Fibroblast of mammary gland (primary cell): ENCODE measurements at regions not wholly inside any gene's neighbourhood (a gene's known extent, or its start where the extent isn't known, plus 50 kb on each side); places are given as distances from the start of the nearest gene placed in this dataset.
"Not testable (repeated sequence)": the region's sequence is repeated elsewhere in the genome, so short reads cannot be mapped to it uniquely, and the experiment has no call there.

ENCODE experiments used
- DNase-seq: peaks from one replicate; pipeline ENCODE4 v3.0.0-alpha.2; 2010; ENCODE audit warnings: low read depth
- H3K4me3 ChIP-seq: 2 replicates; pipeline ENCODE4 v1.5.1; 2011; ENCODE audit warnings: low read depth, mild to moderate bottlenecking, low read length, moderate library complexity; ENCODE audit not compliant: control insufficient read depth
- CTCF ChIP-seq: conservative IDR thresholded peaks from 2 replicates; pipeline ENCODE4 v1.5.1; 2011; ENCODE audit warnings: low read depth, low read length, inconsistent platforms; ENCODE audit not compliant: control insufficient read depth, insufficient read depth

GRCh38 chr6:150307520-150307919 lies 61.3 kb upstream of the IYD start:
- H3K4me3 ChIP-seq = no peak overlapping the region
- TF ChIP-seq CTCF = no peak

GRCh38 chr6:150308812-150309645 lies 59.8 kb upstream of the IYD start:
- no peak overlapping the region for H3K4me3 ChIP-seq
- no peak for DNase-seq
- TF ChIP-seq CTCF = no peak

More at GRCh38 chr6:150307520-150307919, 61.3 kb upstream of the IYD start:
- no peak for DNase-seq

- no peak for TF ChIP-seq CTCF
- no peak for DNase-seq
- H3K4me3 ChIP-seq = no peak overlapping the region
Observed at GRCh38 chr6:150310539-150310938, 58.3 kb upstream of the IYD start.

GRCh38 chr6:150311149-150311944 lies 57.5 kb upstream of the IYD start:
- DNase-seq, H3K4me3 ChIP-seq: not testable (repeated sequence)

GRCh38 chr6:150312395-150312794 lies 56.4 kb upstream of the IYD start:
- H3K4me3 ChIP-seq = no peak overlapping the region
- no peak for TF ChIP-seq CTCF
- no peak for DNase-seq

GRCh38 chr6:150312844-150313584 lies 55.8 kb upstream of the IYD start:
- H3K4me3 ChIP-seq = no peak overlapping the region
- no peak for TF ChIP-seq CTCF
- DNase-seq = no peak

- no peak for TF ChIP-seq CTCF
- no peak for DNase-seq
Observed at GRCh38 chr6:150313781-150314180, 55.0 kb upstream of the IYD start.

More at GRCh38 chr6:150313781-150314180, 55.0 kb upstream of the IYD start:
- no peak overlapping the region for H3K4me3 ChIP-seq
